Breast epithelium (tissue), 3 donors: ENCODE measurements at regions not wholly inside any gene's neighbourhood (a gene's known extent, or its start where the extent isn't known, plus 50 kb on each side); places are given as distances from the start of the nearest gene placed in this dataset.

Experiments used
- CTCF ChIP-seq, 3 donors: fragments of 450-650 bp; IDR thresholded peaks; one replicate each; pipeline ENCODE4 v1.5.1; 2016 to 2017; ENCODE audit warnings: antibody characterized with exemption in 3 of 3, mild to moderate bottlenecking in 3 of 3, moderate library complexity in 3 of 3
- POLR2A ChIP-seq: fragments of 450-650 bp; IDR thresholded peaks from one replicate; pipeline ENCODE4 v1.6.1; 2016; ENCODE audit warnings: antibody characterized with exemption, mild to moderate bottlenecking, moderate library complexity
- POLR2AphosphoS5 ChIP-seq, 3 donors: sonication (generic); formaldehyde crosslinking; IDR thresholded peaks; one replicate each; pipeline ENCODE4 v1.6.1; 2017; ENCODE audit warnings: antibody characterized with exemption in 3 of 3

GRCh38 chr1:115492880-115493279 lies 148.9 kb upstream of the VANGL1 start:
- TF ChIP-seq CTCF (IDR thresholded peaks at IDR 0.05): no peak
- no peak for TF ChIP-seq POLR2A
- no peak for TF ChIP-seq POLR2AphosphoS5 (IDR thresholded peaks at IDR 0.05)
